GM12878 (cell line): ENCODE measurements at regions not wholly inside any gene's neighbourhood (a gene's known extent, or its start where the extent isn't known, plus 50 kb on each side); places are given as distances from the start of the nearest gene placed in this dataset.

Source experiments
- ATAC-seq: fragments of 200-7000 bp; cut with Tn5 transposase; 3 replicates; pipeline ENCODE4 v1.9.1; 2020; ENCODE audit warnings: mild to moderate bottlenecking, moderate library complexity
- BruUV-seq: library from RNA; stranded (reverse); fragments of 400-500 nt; replicated peaks from 2 replicates; lab custom pipeline; 2021; lab: Mats Ljungman, UMichigan
- CTCF ChIA-PET: fragments of 300-600 bp; sonication (Branson Sonifier 250); formaldehyde crosslinking; extraction: SDS; loops from one replicate; lab custom pipeline; 2021; ENCODE audit warnings: inconsistent platforms; lab: Yijun Ruan, JAX
- POLR2A ChIA-PET: fragments of 350-600 bp; formaldehyde crosslinking; extraction: SDS; loops from one replicate; lab custom pipeline; 2021; ENCODE audit warnings: inconsistent platforms; lab: Charles Lee
- RAD21 ChIA-PET: fragments of 300-600 bp; sonication (Branson Sonifier 250); formaldehyde crosslinking; loops from one replicate; lab custom pipeline; 2023; ENCODE audit warnings: antibody characterized with exemption; ENCODE audit not compliant: unreplicated experiment; lab: Charles Lee
- SMC1A ChIA-PET: fragments of 300-600 bp; sonication (Branson Sonifier 250); formaldehyde crosslinking; loops from one replicate; lab custom pipeline; 2023; ENCODE audit not compliant: unreplicated experiment, uncharacterized antibody; lab: Charles Lee
- DNase-seq: peaks from one replicate; pipeline ENCODE4 v3.0.0-alpha.2; 2011; ENCODE audit warnings: low read depth, low spot score
- FAIRE-seq: peaks from 3 replicates; lab custom pipeline; 2011; peaks lifted over from hg19 to GRCh38; lab: Jason Lieb, UNC
- H2AFZ ChIP-seq: 2 replicates; pipeline ENCODE4 v1.6.0; 2011; ENCODE audit warnings: low read depth, low read length, control low read depth; ENCODE audit not compliant: control insufficient read depth
- H3K27ac ChIP-seq: 2 replicates; pipeline ENCODE4 v1.5.1; 2011; ENCODE audit warnings: control low read depth; ENCODE audit not compliant: control insufficient read depth, insufficient read depth
- H3K27me3 ChIP-seq, 2 experiments: replicated peaks in 1 of 2; 2 replicates each; pipeline versions ENCODE4 v1.6.0 to v1.6.1; 2011; ENCODE audit warnings: low read length in 1 of 2; ENCODE audit not compliant: control insufficient read depth in 2 of 2, insufficient read depth in 2 of 2
- H3K36me3 ChIP-seq, 2 experiments: 2 replicates each; pipeline ENCODE4 v1.5.1; 2011; ENCODE audit warnings: low read length in 1 of 2; ENCODE audit not compliant: control insufficient read depth in 2 of 2, insufficient read depth in 2 of 2
- H3K4me1 ChIP-seq: 2 replicates; pipeline ENCODE4 v1.6.1; 2011; ENCODE audit warnings: mild to moderate bottlenecking, low read length, moderate library complexity, mixed read lengths; ENCODE audit not compliant: control insufficient read depth, insufficient read depth
- H3K4me2 ChIP-seq: 2 replicates; pipeline ENCODE4 v1.6.0; 2011; ENCODE audit warnings: control low read depth; ENCODE audit not compliant: control insufficient read depth, insufficient read depth
- H3K4me3 ChIP-seq: fragments of 200-600 bp; sonication (generic); 2 replicates; pipeline ENCODE4 v1.5.1; 2016
- H3K79me2 ChIP-seq: 2 replicates; pipeline ENCODE4 v1.6.0; 2011; ENCODE audit warnings: low read length; ENCODE audit not compliant: control insufficient read depth, insufficient read depth
- H3K9ac ChIP-seq: 2 replicates; pipeline ENCODE4 v1.8.0; 2011; ENCODE audit warnings: low read length, control low read depth, mixed read lengths; ENCODE audit not compliant: control insufficient read depth, insufficient read depth
- H3K9me3 ChIP-seq: replicated peaks from 3 replicates; pipeline ENCODE4 v1.5.1; 2011; ENCODE audit warnings: mild to moderate bottlenecking, low read length; ENCODE audit not compliant: control insufficient read depth, insufficient read depth
- H4K20me1 ChIP-seq: 2 replicates; pipeline ENCODE4 v1.6.0; 2011; ENCODE audit not compliant: control insufficient read depth, insufficient read depth
- BACH1 ChIP-seq: fragments of 450-650 bp; IDR thresholded peaks from 2 replicates; pipeline ENCODE4 v1.6.1; 2017; ENCODE audit warnings: mild to moderate bottlenecking, borderline replicate concordance
- CBFB ChIP-seq: IDR thresholded peaks from 2 replicates; pipeline ENCODE4 v1.6.1; 2016; ENCODE audit warnings: antibody characterized with exemption, low read depth
- CHD4 ChIP-seq: fragments of 200-600 bp; sonication (generic); IDR thresholded peaks from 2 replicates; pipeline ENCODE4 v1.6.1; 2016; ENCODE audit warnings: mild to moderate bottlenecking
- HCFC1 ChIP-seq: fragments of 150-350 bp; IDR thresholded peaks from 2 replicates; pipeline ENCODE4 v1.6.1; 2014; ENCODE audit warnings: low read length
- IRF5 ChIP-seq: fragments of 450-650 bp; IDR thresholded peaks from 2 replicates; pipeline ENCODE4 v1.6.1; 2017; ENCODE audit warnings: borderline replicate concordance
- NR2C2 ChIP-seq: IDR thresholded peaks from 2 replicates; pipeline ENCODE4 v1.6.1; 2011; ENCODE audit warnings: borderline replicate concordance, low read depth; ENCODE audit not compliant: control insufficient read depth, insufficient read length
- PML ChIP-seq: IDR thresholded peaks from 2 replicates; pipeline ENCODE4 v1.6.1; 2012; ENCODE audit warnings: low read length, inconsistent platforms
- POLR2AphosphoS2 ChIP-seq: IDR thresholded peaks from 2 replicates; pipeline ENCODE4 v1.6.1; 2011; ENCODE audit warnings: low read depth, mild to moderate bottlenecking, low read length, improper control_type of control experiment, moderate library complexity
- SUZ12 ChIP-seq: fragments of 200-600 bp; sonication (generic); IDR thresholded peaks from one replicate; pipeline ENCODE4 v1.6.1; 2018; ENCODE audit warnings: antibody characterized with exemption, mild to moderate bottlenecking; ENCODE audit not compliant: unreplicated experiment
- YBX1 ChIP-seq: fragments of 450-650 bp; IDR thresholded peaks from 2 replicates; pipeline ENCODE4 v1.6.1; 2016; ENCODE audit warnings: antibody characterized with exemption
- ZBED1 ChIP-seq: IDR thresholded peaks from 2 replicates; pipeline ENCODE4 v1.6.1; 2016; ENCODE audit warnings: borderline replicate concordance
- ZBTB11 ChIP-seq: fragments of 450-650 bp; formaldehyde crosslinking; IDR thresholded peaks from 2 replicates; pipeline ENCODE4 v1.5.0; 2022; ENCODE audit warnings: mild to moderate bottlenecking, missing genetic modification characterization
- WGBS: methylation state at CpG from one replicate; pipeline ENCODE4 v1.1.6; 2016; ENCODE audit warnings: low lambda C conversion rate; ENCODE audit not compliant: insufficient replicate concordance, insufficient coverage; ENCODE audit errors: missing lambda C conversion rate; 5-methylcytosine and 5-hydroxymethylcytosine counted together
- in situ Hi-C: fragments of 300-500 bp; cut with MboI; formaldehyde crosslinking; loops from 9 replicates; pipeline ENCODE4 v1.14.3; 2018; ENCODE audit warnings: mixed read lengths
- intact Hi-C: fragments of 100-400 bp; cut with micrococcal nuclease; formaldehyde crosslinking; loops from one replicate; pipeline ENCODE4 v1.14.2; 2022; ENCODE audit not compliant: unreplicated experiment
- TF ChIP-seq, protein P1 (sequence below): fragments of 450-650 bp; IDR thresholded peaks from 2 replicates; pipeline ENCODE4 v1.6.1; 2017; ENCODE audit warnings: mild to moderate bottlenecking, low read depth, inconsistent platforms; ENCODE audit not compliant: poor library complexity, severe bottlenecking

DNA sequence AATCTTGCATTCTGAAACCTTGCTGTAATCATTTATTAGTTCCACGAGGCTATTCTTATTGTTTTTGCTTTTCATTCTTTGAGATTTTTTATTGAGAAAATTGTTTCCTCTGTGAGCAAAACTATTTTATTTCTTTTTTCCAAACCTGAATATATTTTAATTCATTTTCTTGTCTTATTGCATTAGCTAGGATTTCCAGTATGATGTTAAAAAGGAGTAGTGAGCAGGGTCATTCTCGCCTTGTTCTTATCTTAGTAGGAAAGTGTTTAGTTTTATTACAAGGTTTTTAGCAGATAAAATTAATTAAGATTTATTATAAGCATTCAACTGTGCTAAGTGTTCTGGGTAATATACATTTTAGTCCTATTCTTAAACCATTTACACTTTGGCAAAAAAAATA, 214.6 kb upstream of the KLF6 start:
- no peak for FAIRE-seq
- no peak for ATAC-seq
- H3K9ac ChIP-seq, result no peak overlapping the region
- TF ChIP-seq BACH1 (no peak), ZBED1 (no peak), POLR2AphosphoS2 (no peak), IRF5 (no peak), SUZ12 (no peak), PML (no peak), NR2C2 (no peak)
- TF ChIP-seq, all 136 proteins: peak for 0
- no peak for DNase-seq
- no peaks in the 10 kb centered on the region for H3K36me3 ChIP-seq
- POLR2A ChIA-PET, result no interaction called here
- no peaks in the 10 kb centered on the region for H3K4me1 ChIP-seq
- no peaks in the 10 kb centered on the region for H3K79me2 ChIP-seq
- BruUV-seq, result no TSS peak
- H3K4me2 ChIP-seq, result no peak overlapping the region
- H4K20me1 ChIP-seq, result no peaks in the 10 kb centered on the region
- in situ Hi-C loops (no loop called here), intact Hi-C loops (no loop called here)
- SMC1A ChIA-PET, result no interaction called here
- 24% methylated on average over 2 of the region's 2 CpGs for WGBS
- H3K4me3 ChIP-seq, result no peak overlapping the region
- H3K27me3 ChIP-seq, result no peaks in the 10 kb centered on the region
- CTCF ChIA-PET, result no interaction called here
- H2AFZ ChIP-seq, result no peak overlapping the region
- H3K9me3 ChIP-seq, result no peaks in the 10 kb centered on the region
- no peak overlapping the region for H3K27ac ChIP-seq
- RAD21 ChIA-PET, result interaction anchor here (0.7 kb wide), 1 partner anchor 299 kb away, joined by 3 read pairs; no protein-coding TSS in a partner anchor

- H3K9me3 ChIP-seq, result no peaks in the 10 kb centered on the region
- no peaks in the 10 kb centered on the region for H3K79me2 ChIP-seq
- no peak overlapping the region for H3K4me2 ChIP-seq
- CTCF ChIA-PET, result no interaction called here
- in situ Hi-C loops, result no loop called here
- no peaks in the 10 kb centered on the region for H3K4me1 ChIP-seq
- no TSS peak for BruUV-seq
- H2AFZ ChIP-seq, result no peak overlapping the region
- SMC1A ChIA-PET, result interaction anchor here (0.6 to 1.2 kb wide), 2 partner anchors 40 to 241 kb away, joined by 3 read pairs; no protein-coding TSS in a partner anchor
- no peak for FAIRE-seq
- no peaks in the 10 kb centered on the region for H3K36me3 ChIP-seq
- RAD21 ChIA-PET, result interaction anchor here (1.7 kb wide), 1 partner anchor 14 kb away, joined by 5 read pairs; no protein-coding TSS in a partner anchor
- 54% methylated on average over 4 of the region's 4 CpGs for WGBS
- no peaks in the 10 kb centered on the region for H4K20me1 ChIP-seq
- no peak overlapping the region for H3K27ac ChIP-seq
- ATAC-seq, result no peak
- H3K9ac ChIP-seq, result no peak overlapping the region
- no peaks in the 10 kb centered on the region for H3K27me3 ChIP-seq
- no peak for DNase-seq
- intact Hi-C loops, result no loop called here
- H3K4me3 ChIP-seq, result no peak overlapping the region
- POLR2A ChIA-PET, result no interaction called here
- TF ChIP-seq CBFB, result no peak
- no peak for TF ChIP-seq YBX1
- TF ChIP-seq, protein P1, sequence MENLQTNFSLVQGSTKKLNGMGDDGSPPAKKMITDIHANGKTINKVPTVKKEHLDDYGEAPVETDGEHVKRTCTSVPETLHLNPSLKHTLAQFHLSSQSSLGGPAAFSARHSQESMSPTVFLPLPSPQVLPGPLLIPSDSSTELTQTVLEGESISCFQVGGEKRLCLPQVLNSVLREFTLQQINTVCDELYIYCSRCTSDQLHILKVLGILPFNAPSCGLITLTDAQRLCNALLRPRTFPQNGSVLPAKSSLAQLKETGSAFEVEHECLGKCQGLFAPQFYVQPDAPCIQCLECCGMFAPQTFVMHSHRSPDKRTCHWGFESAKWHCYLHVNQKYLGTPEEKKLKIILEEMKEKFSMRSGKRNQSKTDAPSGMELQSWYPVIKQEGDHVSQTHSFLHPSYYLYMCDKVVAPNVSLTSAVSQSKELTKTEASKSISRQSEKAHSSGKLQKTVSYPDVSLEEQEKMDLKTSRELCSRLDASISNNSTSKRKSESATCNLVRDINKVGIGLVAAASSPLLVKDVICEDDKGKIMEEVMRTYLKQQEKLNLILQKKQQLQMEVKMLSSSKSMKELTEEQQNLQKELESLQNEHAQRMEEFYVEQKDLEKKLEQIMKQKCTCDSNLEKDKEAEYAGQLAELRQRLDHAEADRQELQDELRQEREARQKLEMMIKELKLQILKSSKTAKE, result no peak
- TF ChIP-seq ZBTB11 (CRISPR knock-in tag), result no peak
- no peak for TF ChIP-seq HCFC1
- TF ChIP-seq CHD4, result no peak
Observed at GRCh38 chr10:3996697-3997096, 211.7 kb upstream of the KLF6 start.
